ENCODE measurements at regions not wholly inside any gene's neighbourhood (a gene's known extent, or its start where the extent isn't known, plus 50 kb on each side); places are given as distances from the start of the nearest gene placed in this dataset.
A peak's percentile ranks its signal among the peaks of the same experiment; 100 is the strongest.

- WGBS (ENCODE audit: low lambda C conversion rate), result 0% methylated on average over 3 of the region's 3 CpGs
- no peak for ATAC-seq
- ChIA-PET CTCF (ENCODE audit: low intra/inter-chr PET ratio, low total read pairs) (no interaction called here), POLR2A (no interaction called here)
- no peaks in the 10 kb centered on the region for H3K27me3 ChIP-seq (ENCODE audit: control insufficient read depth in 1 of 2, insufficient read depth in 2 of 2, low read length in 2 of 2)
- H3K9ac ChIP-seq (ENCODE audit: insufficient read depth, low read depth, low read length), result no peak overlapping the region
- TF ChIP-seq MAFK (conservative IDR thresholded peaks at IDR 0.05 in 1 of 2, IDR thresholded peaks at IDR 0.05 in 1 of 2; ENCODE audit: low read length in 2 of 2) (peak; percentile 72 to 86), HMGXB3 (CRISPR knock-in tag; IDR thresholded peaks at IDR 0.05; ENCODE audit: borderline replicate concordance) (no peak), SNAI1 (CRISPR knock-in tag; IDR thresholded peaks at IDR 0.05; ENCODE audit: borderline replicate concordance) (no peak), MAFF (IDR thresholded peaks at IDR 0.05; ENCODE audit: low read depth, low read length) (peak; percentile 87), SP140L (CRISPR knock-in tag; IDR thresholded peaks at IDR 0.05; ENCODE audit: borderline replicate concordance) (no peak), ZNF776 (CRISPR knock-in tag; IDR thresholded peaks at IDR 0.05) (no peak), ZNF335 (CRISPR knock-in tag; IDR thresholded peaks at IDR 0.05) (no peak), JARID2 (CRISPR knock-in tag; IDR thresholded peaks at IDR 0.05; ENCODE audit: insufficient replicate concordance) (no peak), CHD4 (IDR thresholded peaks at IDR 0.05; ENCODE audit: borderline replicate concordance, low read length) (no peak)
- H3K27ac ChIP-seq (ENCODE audit: extremely low read length, insufficient read depth, low read length), result no peak overlapping the region
- no peak for DNase-seq (ENCODE audit: low spot score)
- H3K4me1 ChIP-seq (ENCODE audit: insufficient read depth, low read length), result no peaks in the 10 kb centered on the region
- H3K4me2 ChIP-seq (ENCODE audit: low read depth, low read length), result no peak overlapping the region
- no peaks in the 10 kb centered on the region for H4K20me1 ChIP-seq (ENCODE audit: insufficient read depth, low read length)
- H3K4me3 ChIP-seq (replicated peaks in 1 of 3; ENCODE audit: insufficient read depth in 1 of 3, low read depth in 2 of 3, low read length in 3 of 3), result no peak overlapping the region
- no peak overlapping the region for H2AFZ ChIP-seq (ENCODE audit: low read length)
- intact Hi-C loops (cut with micrococcal nuclease; ENCODE audit: unreplicated experiment) (no loop called here), in situ Hi-C loops (cut with HindIII; ENCODE audit: extremely low pct_ligation_motif_present, low pct_unique_long_range_greater_than_20kb) (no loop called here)
- no peaks in the 10 kb centered on the region for H3K36me3 ChIP-seq (replicated peaks in 1 of 2; ENCODE audit: control insufficient read depth in 1 of 2, insufficient read depth in 2 of 2, low read length in 2 of 2)
- no peaks in the 10 kb centered on the region for H3K79me2 ChIP-seq (ENCODE audit: insufficient read depth, low read length)
- FAIRE-seq, result no peak
- no TSS peak for BruUV-seq (replicated peaks)
- H3K9me3 ChIP-seq (ENCODE audit: low read length), result peaks cover 40% of the 10 kb centered on the region
These were observed 390.4 kb upstream of the VRK2 start for GRCh38 chr2:57656198-57656597.
